ENCODE measurements at regions not wholly inside any gene's neighbourhood (a gene's known extent, or its start where the extent isn't known, plus 50 kb on each side); places are given as distances from the start of the nearest gene placed in this dataset.

DNA sequence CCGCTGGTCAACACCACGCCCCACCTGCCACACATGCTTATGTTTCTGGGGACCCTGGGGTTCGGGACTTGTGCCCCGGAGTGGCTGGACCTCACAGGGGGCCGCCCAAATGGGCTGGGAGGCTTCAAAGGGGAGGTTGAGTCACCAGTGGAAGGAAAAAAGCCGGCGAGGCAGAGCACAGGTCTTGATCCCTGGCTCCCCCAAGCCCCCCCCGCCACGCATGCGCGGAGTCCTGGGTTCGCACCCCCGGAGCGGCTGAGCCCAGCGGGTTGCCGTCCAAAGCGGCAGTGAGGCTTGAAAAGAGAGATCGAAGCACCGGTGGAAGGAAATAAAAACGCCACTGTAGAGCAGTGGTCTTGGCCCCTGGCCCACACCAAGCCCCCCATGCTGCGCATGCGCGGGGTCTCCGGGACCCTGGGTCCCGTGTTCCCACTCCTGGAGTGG lies 313.5 kb downstream of the ALG10 start:
- Histone ChIP-seq H3K27me3 (no peaks in the 10 kb centered on the region), H3K27ac (no peak overlapping the region), H3K36me3 (no peaks in the 10 kb centered on the region), H3K4me1 (no peaks in the 10 kb centered on the region), H3K4me3 (no peak overlapping the region), H3K9me3 (peaks cover 3 to 18% of the 10 kb centered on the region in 2 donors)
- in situ Hi-C loops (cut with MboI; ENCODE audit: low pct_ligation_motif_present in 1 of 4, low pct_unique_long_range_greater_than_20kb in 1 of 4, low sequenced_read_pairs in 3 of 4): loop anchor here in 1 of 4 donors (25.0 kb wide), 1 partner anchor 101 kb away; no protein-coding TSS in a partner anchor
- no peak for TF ChIP-seq EP300 (IDR thresholded peaks at IDR 0.05; ENCODE audit: low read depth)
- TF ChIP-seq POLR2AphosphoS5 (IDR thresholded peaks at IDR 0.05): no peak
- TF ChIP-seq, protein P1, sequence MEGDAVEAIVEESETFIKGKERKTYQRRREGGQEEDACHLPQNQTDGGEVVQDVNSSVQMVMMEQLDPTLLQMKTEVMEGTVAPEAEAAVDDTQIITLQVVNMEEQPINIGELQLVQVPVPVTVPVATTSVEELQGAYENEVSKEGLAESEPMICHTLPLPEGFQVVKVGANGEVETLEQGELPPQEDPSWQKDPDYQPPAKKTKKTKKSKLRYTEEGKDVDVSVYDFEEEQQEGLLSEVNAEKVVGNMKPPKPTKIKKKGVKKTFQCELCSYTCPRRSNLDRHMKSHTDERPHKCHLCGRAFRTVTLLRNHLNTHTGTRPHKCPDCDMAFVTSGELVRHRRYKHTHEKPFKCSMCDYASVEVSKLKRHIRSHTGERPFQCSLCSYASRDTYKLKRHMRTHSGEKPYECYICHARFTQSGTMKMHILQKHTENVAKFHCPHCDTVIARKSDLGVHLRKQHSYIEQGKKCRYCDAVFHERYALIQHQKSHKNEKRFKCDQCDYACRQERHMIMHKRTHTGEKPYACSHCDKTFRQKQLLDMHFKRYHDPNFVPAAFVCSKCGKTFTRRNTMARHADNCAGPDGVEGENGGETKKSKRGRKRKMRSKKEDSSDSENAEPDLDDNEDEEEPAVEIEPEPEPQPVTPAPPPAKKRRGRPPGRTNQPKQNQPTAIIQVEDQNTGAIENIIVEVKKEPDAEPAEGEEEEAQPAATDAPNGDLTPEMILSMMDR (IDR thresholded peaks at IDR 0.05): no peak
- TF ChIP-seq POLR2A (IDR thresholded peaks at IDR 0.05): no peak
- 73% methylated on average over 25 of the region's 25 CpGs; no CpG with 5 or more reads in 1 of the 2 donors for WGBS, 2 donors (ENCODE audit: low coverage in 1 of 2)
- no peak for DNase-seq
- intact Hi-C loops (cut with DNase I; ENCODE audit: low total_unique reads): no loop called here

DNA sequence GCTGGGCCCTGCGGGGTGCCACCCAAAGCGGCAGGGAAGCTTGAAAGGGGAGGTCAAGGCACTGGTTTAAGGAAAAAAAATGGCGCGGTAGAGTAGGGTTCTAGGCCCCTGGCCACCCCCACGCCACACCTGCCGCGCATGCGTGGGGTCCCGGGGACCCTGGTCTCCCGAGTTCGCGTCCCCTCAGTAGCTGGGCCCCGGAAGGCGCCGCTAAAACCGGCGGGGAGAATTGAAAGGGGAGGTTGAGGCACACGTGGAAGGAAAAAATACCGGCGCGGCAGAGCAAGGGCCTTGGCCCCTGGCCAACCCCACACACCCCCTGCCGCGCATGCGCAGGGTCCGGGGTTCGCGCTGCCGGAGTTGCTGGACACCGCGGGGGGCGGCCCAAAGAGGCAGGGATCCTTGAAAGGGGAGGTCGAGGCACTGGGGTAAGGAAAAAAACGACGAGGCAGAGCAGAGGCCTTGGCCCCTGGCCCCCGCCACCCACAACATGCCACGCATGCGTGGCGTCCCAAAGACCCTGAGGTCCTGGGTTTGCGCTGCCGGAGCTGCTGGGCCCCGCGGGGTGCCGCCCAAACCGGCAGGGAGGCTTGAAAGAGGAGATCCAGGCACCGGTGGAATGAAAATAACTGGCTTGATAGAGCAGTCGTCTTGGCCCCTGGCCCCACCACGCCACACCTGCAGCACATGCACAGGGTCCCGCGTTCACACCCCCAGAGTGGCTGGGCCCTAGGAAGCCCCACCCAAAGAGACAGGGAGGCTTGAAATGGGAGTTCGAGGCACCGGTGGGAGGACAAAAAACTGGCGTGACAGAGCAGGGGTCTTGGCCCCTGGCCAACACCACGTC lies 314.5 kb downstream of the ALG10 start:
- no peak for DNase-seq
- WGBS, 2 donors (ENCODE audit: low coverage in 1 of 2): 79 to 85% methylated on average over 6 to 53 of the region's 53 CpGs
- intact Hi-C loops (cut with DNase I; ENCODE audit: low total_unique reads) (no loop called here), in situ Hi-C loops (cut with MboI; ENCODE audit: low pct_ligation_motif_present in 1 of 4, low pct_unique_long_range_greater_than_20kb in 1 of 4, low sequenced_read_pairs in 3 of 4) (loop anchor here in 1 of 4 donors (25.0 kb wide), 1 partner anchor 100 kb away; no protein-coding TSS in a partner anchor)
- Histone ChIP-seq H3K36me3 (no peaks in the 10 kb centered on the region), H3K27me3 (no peaks in the 10 kb centered on the region), H3K27ac (no peak overlapping the region), H3K4me1 (no peaks in the 10 kb centered on the region), H3K4me3 (no peak overlapping the region), H3K9me3 (peaks cover 5 to 19% of the 10 kb centered on the region in 2 donors)
- TF ChIP-seq EP300 (IDR thresholded peaks at IDR 0.05; ENCODE audit: low read depth) (no peak), POLR2A (IDR thresholded peaks at IDR 0.05) (no peak), POLR2AphosphoS5 (IDR thresholded peaks at IDR 0.05) (no peak)
- TF ChIP-seq, protein P1 (IDR thresholded peaks at IDR 0.05): no peak

DNA sequence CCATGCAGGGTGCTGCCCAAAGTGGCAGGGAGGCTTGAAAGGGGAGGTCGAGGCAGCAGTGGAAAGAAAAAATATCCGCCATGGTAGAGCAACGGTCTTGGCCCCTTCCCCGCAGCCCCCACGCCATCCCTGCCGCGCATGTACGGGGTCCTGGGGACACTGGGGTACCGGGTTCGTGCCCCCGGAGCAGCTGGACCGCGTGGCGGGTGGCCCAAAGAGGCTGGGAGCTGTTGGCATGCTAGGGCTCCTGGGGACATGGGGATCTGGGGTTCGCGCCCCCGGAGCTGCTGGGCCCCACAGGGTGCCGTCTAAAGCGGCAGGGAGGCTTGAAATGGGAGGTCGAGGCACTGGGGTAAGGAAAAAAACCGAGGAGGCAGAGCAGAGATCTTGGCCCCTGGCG lies 316.5 kb downstream of the ALG10 start:
- TF ChIP-seq EP300 (IDR thresholded peaks at IDR 0.05; ENCODE audit: low read depth): no peak
- TF ChIP-seq POLR2A (IDR thresholded peaks at IDR 0.05): no peak
- TF ChIP-seq POLR2AphosphoS5 (IDR thresholded peaks at IDR 0.05): no peak
- TF ChIP-seq, protein P1 (IDR thresholded peaks at IDR 0.05): no peak
- DNase-seq: no peak
- in situ Hi-C loops (cut with MboI; ENCODE audit: low pct_ligation_motif_present in 1 of 4, low pct_unique_long_range_greater_than_20kb in 1 of 4, low sequenced_read_pairs in 3 of 4) (loop anchor here in 1 of 4 donors (25.0 kb wide), 1 partner anchor 99 kb away; no protein-coding TSS in a partner anchor), intact Hi-C loops (cut with DNase I; ENCODE audit: low total_unique reads) (no loop called here)
- Histone ChIP-seq H3K36me3 (no peaks in the 10 kb centered on the region), H3K27me3 (no peaks in the 10 kb centered on the region), H3K9me3 (peaks cover 8 to 25% of the 10 kb centered on the region in 2 donors), H3K27ac (no peak overlapping the region), H3K4me3 (no peak overlapping the region), H3K4me1 (no peaks in the 10 kb centered on the region)
- WGBS, 2 donors (ENCODE audit: low coverage in 1 of 2): 88% methylated on average over 22 of the region's 22 CpGs; no CpG with 5 or more reads in 1 of the 2 donors

DNA sequence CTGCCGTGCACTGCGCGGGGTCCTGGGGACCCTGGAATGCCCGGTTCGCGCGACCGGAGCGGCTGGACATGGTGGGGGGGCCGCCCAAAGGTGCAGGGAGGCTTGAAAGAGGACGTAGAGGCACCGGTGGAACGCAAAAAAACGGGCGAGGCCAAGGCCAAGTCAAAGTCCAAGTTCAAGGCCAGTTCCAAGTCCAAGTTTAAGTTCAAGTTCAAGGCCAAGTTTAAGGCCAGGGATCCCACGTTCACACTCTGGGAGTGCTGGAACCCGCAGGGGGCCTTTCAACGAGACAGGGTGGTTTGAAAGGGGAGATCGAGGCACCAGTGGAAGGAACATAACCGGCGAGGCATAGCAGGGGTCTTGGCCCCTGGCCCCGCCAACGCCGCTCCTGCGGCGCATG lies 317.6 kb downstream of the ALG10 start:
- no peaks in the 10 kb centered on the region for H3K27me3 ChIP-seq

More for the DNA sequence above, 317.6 kb downstream of the ALG10 start:
- no peak overlapping the region for H3K4me3 ChIP-seq
- TF ChIP-seq POLR2AphosphoS5 (IDR thresholded peaks at IDR 0.05) (no peak), POLR2A (IDR thresholded peaks at IDR 0.05) (no peak), EP300 (IDR thresholded peaks at IDR 0.05; ENCODE audit: low read depth) (no peak)
- TF ChIP-seq, protein P1 (IDR thresholded peaks at IDR 0.05): no peak
- H3K36me3 ChIP-seq: no peaks in the 10 kb centered on the region
- WGBS, 2 donors (ENCODE audit: low coverage in 1 of 2): 83 to 86% methylated on average over 6 to 26 of the region's 26 CpGs
- intact Hi-C loops (cut with DNase I; ENCODE audit: low total_unique reads) (no loop called here), in situ Hi-C loops (cut with MboI; ENCODE audit: low pct_ligation_motif_present in 1 of 4, low pct_unique_long_range_greater_than_20kb in 1 of 4, low sequenced_read_pairs in 3 of 4) (loop anchor here in 1 of 4 donors (25.0 kb wide), 1 partner anchor 97 kb away; no protein-coding TSS in a partner anchor)
- H3K9me3 ChIP-seq: peaks cover 9 to 30% of the 10 kb centered on the region in 2 donors
- DNase-seq: no peak
- no peak overlapping the region for H3K27ac ChIP-seq
- H3K4me1 ChIP-seq: no peaks in the 10 kb centered on the region
